Middle frontal gyrus (tissue), 1 donor: ENCODE measurements at regions not wholly inside any gene's neighbourhood (a gene's known extent, or its start where the extent isn't known, plus 50 kb on each side); places are given as distances from the start of the nearest gene placed in this dataset.

Experiments
- DNase-seq: peaks from one replicate; pipeline ENCODE4 v3.0.0-alpha.2; 2015; ENCODE audit warnings: low spot score; ENCODE audit errors: extremely low spot score

- DNase-seq: no peak
Measured at GRCh38 chr18:46377557-46377956, 273.4 kb downstream of the HAUS1 start.

DNA sequence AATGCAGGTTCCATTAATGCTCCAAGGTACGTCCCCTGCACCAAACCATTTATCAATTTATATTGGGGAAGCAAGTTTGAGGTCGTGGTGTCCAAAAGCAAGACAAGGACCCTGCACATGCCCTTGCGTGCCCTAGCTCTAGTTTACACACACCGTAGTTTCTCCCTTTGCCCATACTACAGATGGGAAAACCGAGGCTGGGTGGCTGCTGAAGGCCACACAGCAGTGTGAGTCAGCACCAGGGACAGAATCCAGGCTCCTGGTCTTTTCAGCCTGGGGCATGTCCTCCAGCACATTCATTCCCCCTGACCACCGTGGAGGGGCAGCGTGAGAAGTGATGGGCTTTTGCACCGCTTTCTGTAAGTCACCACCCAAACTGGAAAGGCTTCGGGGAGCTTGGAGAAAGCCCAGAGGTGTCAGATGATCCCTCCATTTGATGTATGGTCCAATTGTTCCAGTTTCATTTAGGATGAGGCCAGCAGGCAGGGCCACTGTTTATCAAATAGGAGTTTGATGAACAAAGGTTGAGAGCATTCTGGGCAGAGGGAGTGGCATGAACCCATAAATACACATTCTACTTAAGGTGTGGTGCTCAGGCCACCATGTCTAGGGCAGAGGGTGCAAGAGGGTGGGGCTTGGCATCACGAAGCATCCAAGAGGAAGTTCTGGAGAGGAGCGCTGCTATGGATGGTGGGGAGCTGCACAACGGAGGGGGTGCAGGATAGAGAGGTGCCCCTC lies 274.1 kb downstream of the HAUS1 start:
- no peak for DNase-seq

- no peak for DNase-seq
Measured at GRCh38 chr18:46378864-46379207, 274.7 kb downstream of the HAUS1 start.

DNA sequence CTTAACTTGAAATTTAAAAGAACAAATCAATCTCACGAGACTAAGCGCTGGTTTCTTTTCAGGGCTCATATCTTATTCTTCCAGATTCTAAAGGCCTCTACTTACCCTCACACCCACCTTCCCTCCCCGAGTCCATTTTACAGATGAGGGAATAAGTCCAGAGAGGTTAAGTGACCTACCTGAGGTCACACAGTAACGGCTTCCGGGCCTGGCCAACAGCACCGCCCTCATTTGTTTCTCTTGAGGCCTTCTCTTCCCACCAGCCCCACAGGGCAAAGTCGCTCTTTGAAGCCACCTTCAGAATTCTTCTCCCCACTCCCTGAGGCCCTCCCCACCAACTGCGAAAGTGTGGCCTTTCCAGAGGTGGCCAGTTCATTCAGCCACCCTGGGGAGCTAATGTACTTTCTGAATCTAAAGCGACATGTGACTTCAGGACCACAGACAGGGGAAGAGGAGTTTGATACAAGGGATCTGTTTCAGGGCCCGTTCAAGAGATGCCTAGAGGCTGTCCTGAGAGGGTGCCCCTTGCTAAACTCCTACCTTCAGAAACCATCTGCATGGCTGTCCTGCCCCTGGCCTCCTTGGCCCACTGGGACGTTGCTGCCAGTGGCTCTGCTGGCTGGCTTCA lies 275.3 kb downstream of the HAUS1 start:
- no peak for DNase-seq

GRCh38 chr18:46385124-46385523 lies 271.9 kb downstream of the LOXHD1 start:
- no peak for DNase-seq

GRCh38 chr18:46386788-46387187 lies 270.2 kb downstream of the LOXHD1 start:
- peak; percentile 8 for DNase-seq

DNA sequence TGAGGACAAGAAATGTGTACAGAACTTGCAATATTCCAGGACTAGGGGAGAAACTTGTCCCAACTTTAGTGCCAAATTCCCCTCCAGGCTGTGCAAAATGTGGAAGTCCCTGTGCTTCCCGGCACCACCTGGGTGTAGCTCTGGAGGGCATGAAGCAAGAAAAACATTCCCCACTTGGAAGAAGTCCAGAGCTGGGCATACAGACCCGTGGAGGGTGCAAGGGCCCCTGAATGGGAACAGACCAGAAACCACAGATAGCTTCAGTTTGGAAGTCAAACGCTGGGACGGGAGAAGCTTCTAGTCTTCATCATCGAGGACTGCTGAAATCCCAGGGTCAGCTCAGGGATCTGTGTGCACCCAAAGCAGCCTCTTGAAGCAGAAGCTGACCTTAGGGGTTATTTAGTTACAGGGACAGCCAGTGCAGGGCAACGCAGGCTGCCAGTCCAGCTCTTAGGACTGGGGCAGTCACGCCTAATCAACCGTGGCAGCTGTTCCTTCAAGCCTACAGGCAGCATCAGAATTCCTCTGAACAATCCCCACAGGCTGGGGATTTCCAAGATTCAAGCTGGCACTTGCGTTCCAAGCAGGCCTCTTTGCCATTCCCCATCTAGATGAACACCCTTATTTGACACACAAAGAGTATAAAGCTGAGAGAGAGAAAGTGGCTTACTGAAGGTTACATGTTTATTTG lies 269.4 kb downstream of the LOXHD1 start:
- DNase-seq: no peak

GRCh38 chr18:46388286-46388685 lies 268.7 kb downstream of the LOXHD1 start:
- DNase-seq: no peak

- no peak for DNase-seq
Measured at GRCh38 chr18:46392576-46392975, 264.4 kb downstream of the LOXHD1 start.

DNA sequence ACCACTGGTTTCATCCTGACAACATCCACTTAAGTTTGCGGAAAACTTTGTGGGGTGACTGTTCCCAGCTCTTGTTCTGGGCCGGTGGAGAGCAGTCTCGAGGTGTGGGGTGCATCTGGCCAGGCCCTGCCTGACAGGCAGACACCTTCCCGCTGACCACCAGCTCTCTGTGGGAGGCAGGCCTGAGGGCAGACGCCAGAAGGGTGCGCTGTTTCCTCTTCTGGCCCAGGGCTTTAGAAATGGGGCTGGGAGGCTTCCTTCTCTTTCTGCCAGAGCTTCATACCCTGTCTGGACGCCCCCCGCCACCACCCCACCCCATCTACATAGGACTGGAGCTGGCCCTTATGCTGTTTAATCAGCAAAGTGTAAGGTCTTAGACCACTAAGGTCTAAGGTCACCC lies 263.8 kb downstream of the LOXHD1 start:
- no peak for DNase-seq

DNA sequence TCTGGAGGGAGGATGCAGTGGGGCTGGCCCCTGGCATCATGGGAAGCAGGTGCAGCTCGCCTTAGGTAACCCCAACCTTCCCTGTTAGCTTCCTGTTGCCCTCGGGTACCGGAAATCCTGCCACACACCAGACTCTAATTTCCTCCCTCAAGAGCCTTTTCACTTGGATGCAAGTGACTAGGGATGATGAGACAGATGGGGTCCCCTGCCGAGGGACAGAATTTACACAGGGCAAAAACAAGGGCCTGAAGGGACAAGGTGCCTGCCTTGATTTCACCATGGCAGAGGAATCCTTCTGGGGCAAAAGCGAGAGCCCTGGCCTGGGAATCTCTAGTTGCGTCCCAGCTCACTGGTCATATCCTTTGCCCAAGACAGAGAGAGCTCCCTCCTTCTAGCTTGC lies 263.1 kb downstream of the LOXHD1 start:
- no peak for DNase-seq

DNA sequence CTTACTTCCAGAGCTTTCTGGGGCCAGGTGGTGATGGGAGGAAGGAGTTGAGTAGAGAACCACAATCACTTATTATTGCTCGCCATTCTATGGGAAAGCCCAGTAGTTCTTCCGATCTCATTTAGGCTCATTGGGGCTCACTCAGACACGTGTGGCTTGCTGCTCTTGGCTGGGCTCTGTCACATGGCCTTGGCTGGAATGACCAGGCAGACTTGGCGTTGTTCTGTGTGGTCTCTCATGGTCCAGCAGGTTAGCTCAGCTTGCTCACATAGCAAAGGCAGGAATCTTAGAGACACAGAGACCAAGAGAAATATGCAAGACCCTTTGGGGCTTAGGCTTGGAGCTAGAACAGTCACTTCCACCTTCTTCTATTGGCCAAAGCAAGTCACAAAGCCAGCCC lies 261.2 kb downstream of the LOXHD1 start:
- no peak for DNase-seq

DNA sequence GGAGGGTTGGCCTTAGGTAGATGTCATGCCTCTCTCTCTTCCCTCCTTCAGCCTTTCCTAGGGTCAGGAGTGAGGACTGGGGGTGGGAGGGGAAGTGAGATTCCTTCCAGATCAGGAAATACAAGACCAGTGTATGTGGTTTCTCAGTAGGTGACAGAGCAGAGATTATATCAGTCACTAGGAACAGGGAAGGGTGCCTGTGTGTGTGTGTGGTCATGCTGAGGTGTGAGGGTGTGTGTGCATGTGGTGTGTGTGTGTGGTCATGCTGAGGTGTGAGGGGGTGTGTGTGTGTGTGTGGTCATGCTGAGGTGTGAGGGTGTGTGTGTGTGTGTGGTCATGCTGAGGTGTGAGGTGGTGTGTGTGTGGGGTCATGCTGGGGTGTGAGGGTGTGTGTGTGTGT lies 259.8 kb downstream of the LOXHD1 start:
- no peak for DNase-seq

GRCh38 chr18:46398005-46398404 lies 259.0 kb downstream of the LOXHD1 start:
- no peak for DNase-seq

DNA sequence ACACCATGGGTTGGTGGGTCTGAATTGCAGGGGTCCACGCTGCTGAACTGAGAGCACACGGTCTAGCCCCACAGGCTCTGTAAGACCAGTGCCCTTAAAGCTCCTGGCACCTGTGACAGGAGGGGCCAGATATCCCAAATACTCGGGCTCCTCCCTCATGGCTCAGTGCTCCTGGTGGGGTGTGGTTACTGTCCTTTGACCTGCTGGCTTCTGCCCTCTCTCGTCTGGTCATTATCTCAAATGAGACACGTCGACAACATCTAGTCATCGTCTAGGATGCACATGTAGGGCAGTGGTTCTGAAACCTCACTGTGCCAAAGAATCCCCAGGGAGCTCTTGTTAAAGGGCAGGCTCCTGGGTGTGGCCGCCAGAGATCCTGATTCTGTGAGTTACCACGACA lies 258.4 kb downstream of the LOXHD1 start:
- DNase-seq: no peak

- DNase-seq: no peak
Measured at GRCh38 chr18:46399303-46399702, 257.7 kb downstream of the LOXHD1 start.

GRCh38 chr18:46400449-46400848 lies 256.6 kb downstream of the LOXHD1 start:
- no peak for DNase-seq

DNA sequence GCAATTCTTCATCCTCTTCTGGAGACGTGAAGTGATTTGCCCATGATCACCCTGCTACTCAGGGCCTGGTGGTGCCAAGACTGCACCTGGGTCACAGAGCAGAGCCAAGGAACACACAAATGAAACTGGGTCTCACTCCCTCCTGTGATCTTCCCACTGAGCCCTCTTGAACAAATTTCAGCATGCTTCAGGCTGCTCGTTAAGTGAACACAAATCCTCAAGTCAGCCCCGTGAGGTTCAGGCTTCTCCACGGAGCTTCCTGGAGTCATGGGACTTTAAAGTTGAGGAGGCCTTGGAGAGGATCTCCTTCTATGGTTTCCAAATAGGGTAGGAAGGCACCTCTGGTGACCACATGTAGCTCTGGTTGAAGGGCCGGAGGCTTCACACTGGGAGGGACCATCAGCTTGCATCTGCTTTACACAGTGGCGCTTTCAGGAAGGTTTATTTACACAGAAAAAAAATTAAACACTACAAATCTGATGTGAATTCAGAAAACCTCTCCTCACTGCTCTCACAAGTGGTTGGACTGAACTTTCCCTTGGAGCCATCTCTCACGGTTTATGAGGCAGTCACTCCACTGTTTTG lies 255.4 kb downstream of the LOXHD1 start:
- no peak for DNase-seq

GRCh38 chr18:46402396-46402795 lies 254.6 kb downstream of the LOXHD1 start:
- DNase-seq: no peak

DNA sequence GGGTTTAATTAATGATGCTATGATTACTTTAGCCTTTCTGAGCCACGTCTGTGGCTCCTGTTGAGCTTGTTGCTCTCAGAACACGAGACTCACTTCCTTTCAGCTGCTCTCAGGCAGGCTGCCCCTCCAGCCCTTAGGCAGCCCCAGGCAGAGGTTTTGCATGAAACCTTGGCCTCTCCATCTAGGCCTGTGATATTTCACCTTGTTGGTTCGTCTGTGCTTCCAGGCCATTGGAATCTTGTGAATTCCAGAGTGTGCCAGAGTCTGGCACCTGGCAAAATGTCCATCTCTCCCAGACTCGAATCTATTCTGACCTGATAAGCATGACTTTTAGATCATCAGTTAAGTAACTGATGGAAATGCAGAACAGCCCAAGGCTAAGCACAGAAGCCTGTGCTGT lies 254.1 kb downstream of the LOXHD1 start:
- no peak for DNase-seq

GRCh38 chr18:46405832-46406538 lies 251.0 kb downstream of the LOXHD1 start:
- no peak for DNase-seq

- no peak for DNase-seq
Measured at GRCh38 chr18:46406539-46406932, 250.5 kb downstream of the LOXHD1 start.
